Gastrocnemius medialis (tissue), 4 donors: ENCODE measurements at regions not wholly inside any gene's neighbourhood (a gene's known extent, or its start where the extent isn't known, plus 50 kb on each side); places are given as distances from the start of the nearest gene placed in this dataset.
A peak's percentile ranks its signal among the peaks of the same experiment; 100 is the strongest.

Experiments used
- ATAC-seq, 2 donors: fragments of 150-250 bp; one replicate each; pipeline ENCODE4 v1.9.1; 2016
- DNase-seq, 2 donors: peaks; one replicate each; pipeline ENCODE4 v3.0.0-alpha.2; 2019
- H3K27ac ChIP-seq, 4 donors: fragments of 200-600 bp; sonication (generic); 1 replicate in 1 of 4; 2 replicates in 3 of 4; pipeline ENCODE4 v1.5.1; 2016 to 2018; ENCODE audit warnings: mild to moderate bottlenecking in 2 of 4, moderate library complexity in 1 of 4
- H3K27me3 ChIP-seq, 3 donors: fragments of 200-600 bp; sonication (generic) in 2 of 3; 1 replicate in 1 of 3; 2 replicates in 2 of 3; pipeline versions ENCODE4 v1.5.1 to v1.6.0; 2016 to 2019; ENCODE audit warnings: mild to moderate bottlenecking in 1 of 3, moderate library complexity in 1 of 3
- H3K36me3 ChIP-seq, 2 donors: fragments of 200-600 bp; sonication (generic) in 1 of 2; one replicate each; pipeline ENCODE4 v1.5.1; 2017 to 2018
- H3K4me1 ChIP-seq, 2 donors: fragments of 200-600 bp; sonication (generic) in 1 of 2; one replicate each; pipeline ENCODE4 v1.5.1; 2016 to 2017; ENCODE audit warnings: mild to moderate bottlenecking in 2 of 2
- H3K4me3 ChIP-seq, 4 donors: fragments of 200-600 bp; sonication (generic) in 3 of 4; 1 replicate in 1 of 4; 2 replicates in 3 of 4; pipeline ENCODE4 v1.5.1; 2016 to 2019; ENCODE audit warnings: mild to moderate bottlenecking in 2 of 4
- H3K9me3 ChIP-seq, 3 donors: fragments of 200-600 bp; sonication (generic) in 2 of 3; 1 replicate in 1 of 3; 2 replicates in 2 of 3; pipeline ENCODE4 v1.5.1; 2016 to 2019
- CTCF ChIP-seq, 5 experiments: fragments of 450-650 bp in 3 of 5; fragments of 200-600 bp in 2 of 5; sonication (generic) in 2 of 5; IDR thresholded peaks in 4 of 5; conservative IDR thresholded peaks in 1 of 5; 1 replicate in 4 of 5; 2 replicates in 1 of 5; pipeline ENCODE4 v1.5.1; 2016 to 2019; ENCODE audit warnings: antibody characterized with exemption in 5 of 5, mild to moderate bottlenecking in 3 of 5, moderate library complexity in 3 of 5
- POLR2A ChIP-seq, 2 donors: fragments of 450-650 bp; IDR thresholded peaks; one replicate each; pipeline ENCODE4 v1.6.1; 2017; ENCODE audit warnings: antibody characterized with exemption in 2 of 2, mild to moderate bottlenecking in 2 of 2, moderate library complexity in 2 of 2
- in situ Hi-C, 4 donors: fragments of 200-750 bp; cut with MboI; loops; one replicate each; pipeline versions ENCODE4 v1.15.0 to v1.8.0; 2017; ENCODE audit warnings: low sequenced_read_pairs in 4 of 4
- intact Hi-C: fragments of 100-400 bp; cut with DNase I; formaldehyde crosslinking; loops from one replicate; pipeline ENCODE4 v1.15.1; 2023; ENCODE audit warnings: low total_unique reads

DNA sequence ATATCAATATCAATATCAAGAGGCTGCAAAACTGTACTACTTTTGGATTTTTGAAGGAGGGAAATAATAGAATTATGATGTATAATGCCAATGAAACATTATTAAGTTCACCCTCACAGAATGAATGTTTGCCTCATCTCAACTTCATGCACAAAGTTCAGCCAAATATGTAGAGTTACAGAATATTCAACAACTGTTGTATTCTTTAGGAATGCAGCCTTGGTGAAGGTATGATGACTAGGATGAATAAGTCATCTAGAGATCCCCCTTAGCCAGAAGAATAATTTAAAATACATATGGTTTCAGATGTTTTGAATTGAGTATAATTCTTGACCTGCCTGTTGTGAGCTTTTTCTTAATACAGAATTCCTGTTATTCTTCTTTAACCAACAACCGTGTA lies 308.3 kb downstream of the COX7C start:
- no peak for DNase-seq
- H3K27me3 ChIP-seq, result no peaks in the 10 kb centered on the region
- no peaks in the 10 kb centered on the region for H3K9me3 ChIP-seq
- intact Hi-C loops (no loop called here), in situ Hi-C loops (no loop called here)
- no peak for ATAC-seq
- H3K27ac ChIP-seq, result no peak overlapping the region
- H3K36me3 ChIP-seq, result no peaks in the 10 kb centered on the region
- no peak overlapping the region for H3K4me3 ChIP-seq
- TF ChIP-seq CTCF (IDR thresholded peaks at IDR 0.05 in 4 of 5, conservative IDR thresholded peaks at IDR 0.05 in 1 of 5), result no peak
- TF ChIP-seq POLR2A (IDR thresholded peaks at IDR 0.05), result no peak
- H3K4me1 ChIP-seq, result no peaks in the 10 kb centered on the region

- in situ Hi-C loops, result no loop called here
- no peaks in the 10 kb centered on the region for H3K9me3 ChIP-seq
- no peak overlapping the region for H3K27ac ChIP-seq
- no peak overlapping the region for H3K4me3 ChIP-seq
- no peaks in the 10 kb centered on the region for H3K27me3 ChIP-seq
- no peak for ATAC-seq
- intact Hi-C loops, result no loop called here
- no peaks in the 10 kb centered on the region for H3K4me1 ChIP-seq
- DNase-seq, result no peak
- no peaks in the 10 kb centered on the region for H3K36me3 ChIP-seq
- TF ChIP-seq CTCF (IDR thresholded peaks at IDR 0.05 in 4 of 5, conservative IDR thresholded peaks at IDR 0.05 in 1 of 5) (no peak), POLR2A (IDR thresholded peaks at IDR 0.05) (no peak)
Measured at GRCh38 chr5:86929123-86929766, 311.5 kb downstream of the COX7C start.

- Histone ChIP-seq H3K9me3 (no peaks in the 10 kb centered on the region), H3K4me3 (no peak overlapping the region), H3K27ac (no peak overlapping the region), H3K4me1 (no peaks in the 10 kb centered on the region), H3K27me3 (no peaks in the 10 kb centered on the region), H3K36me3 (no peaks in the 10 kb centered on the region)
- no peak for DNase-seq
- intact Hi-C loops (no loop called here), in situ Hi-C loops (no loop called here)
- ATAC-seq, result no peak
- TF ChIP-seq CTCF (IDR thresholded peaks at IDR 0.05 in 4 of 5, conservative IDR thresholded peaks at IDR 0.05 in 1 of 5) (no peak), POLR2A (IDR thresholded peaks at IDR 0.05) (no peak)
Measured at GRCh38 chr5:86951761-86952160, 315.9 kb upstream of the RASA1 start.

DNA sequence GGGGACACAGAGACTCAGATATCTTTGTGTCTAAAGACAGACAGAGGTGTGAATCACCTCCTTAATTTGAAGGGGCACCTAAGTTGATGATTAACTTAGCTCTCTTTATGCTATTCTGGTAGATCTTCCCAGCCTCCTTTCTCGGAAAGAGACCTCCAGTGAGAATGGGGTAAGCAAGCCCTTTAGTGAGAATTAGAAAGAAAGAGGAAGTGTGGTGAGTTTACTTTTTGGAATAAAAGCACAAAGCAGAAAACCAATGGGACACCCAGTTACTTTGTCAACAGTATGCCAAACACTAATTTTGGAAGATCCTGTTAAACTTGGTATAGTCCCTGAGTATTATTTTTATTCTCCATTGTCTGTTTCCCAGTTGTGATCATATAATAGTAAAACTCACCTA lies 302.8 kb upstream of the RASA1 start:
- H3K4me1 ChIP-seq, result no peaks in the 10 kb centered on the region
- no peak for TF ChIP-seq POLR2A (IDR thresholded peaks at IDR 0.05)
- TF ChIP-seq CTCF (IDR thresholded peaks at IDR 0.05 in 4 of 5, conservative IDR thresholded peaks at IDR 0.05 in 1 of 5), result no peak
- no peaks in the 10 kb centered on the region for H3K27me3 ChIP-seq
- H3K9me3 ChIP-seq, result no peaks in the 10 kb centered on the region
- no peaks in the 10 kb centered on the region for H3K36me3 ChIP-seq
- H3K4me3 ChIP-seq, result no peak overlapping the region
- no peak for ATAC-seq
- in situ Hi-C loops, result loop anchor here in 1 of 4 donors (10.0 kb wide), 1 partner anchor 80 kb away; no protein-coding TSS in a partner anchor
- no peak for DNase-seq
- intact Hi-C loops, result no loop called here
- H3K27ac ChIP-seq, result no peak overlapping the region

GRCh38 chr5:86968301-86968753 lies 299.4 kb upstream of the RASA1 start:
- no peaks in the 10 kb centered on the region for H3K9me3 ChIP-seq
- H3K4me3 ChIP-seq, result no peak overlapping the region
- in situ Hi-C loops, result loop anchor here in 1 of 4 donors (10.0 kb wide), 1 partner anchor 84 kb away; no protein-coding TSS in a partner anchor
- DNase-seq (no peak), ATAC-seq (no peak)
- no peaks in the 10 kb centered on the region for H3K27me3 ChIP-seq
- no peaks in the 10 kb centered on the region for H3K4me1 ChIP-seq
- H3K27ac ChIP-seq, result no peak overlapping the region
- H3K36me3 ChIP-seq, result no peaks in the 10 kb centered on the region
- intact Hi-C loops, result no loop called here
- TF ChIP-seq POLR2A (IDR thresholded peaks at IDR 0.05), result no peak
- TF ChIP-seq CTCF (IDR thresholded peaks at IDR 0.05 in 4 of 5, conservative IDR thresholded peaks at IDR 0.05 in 1 of 5), result peak in 4 of 5 experiments; percentile 28 to 30 (median 30)
